Endothelial cell of umbilical vein (primary cell): ENCODE measurements at regions not wholly inside any gene's neighbourhood (a gene's known extent, or its start where the extent isn't known, plus 50 kb on each side); places are given as distances from the start of the nearest gene placed in this dataset.

ENCODE experiments used
- BruUV-seq: library from RNA; stranded (reverse); fragments of 400-500 nt; replicated peaks from 2 replicates; lab custom pipeline; 2021; lab: Mats Ljungman, UMichigan
- CTCF ChIA-PET: fragments of 300-600, 350-600 bp; sonication (Branson Sonifier 250); formaldehyde crosslinking; loops from one replicate; lab custom pipeline; 2021; ENCODE audit warnings: antibody characterized with exemption, inconsistent platforms; lab: Charles Lee
- POLR2A ChIA-PET: fragments of 300-600, 350-600 bp; sonication (Branson Sonifier 250); formaldehyde crosslinking; loops from one replicate; lab custom pipeline; 2021; ENCODE audit warnings: antibody characterized with exemption, inconsistent platforms; lab: Charles Lee
- DNase-seq: peaks from one replicate; pipeline ENCODE4 v3.0.0-alpha.2; 2011; ENCODE audit warnings: low read depth, low spot score
- FAIRE-seq: peaks from 2 replicates; lab custom pipeline; 2011; peaks lifted over from hg19 to GRCh38; lab: Jason Lieb, UNC
- H2AFZ ChIP-seq: 2 replicates; pipeline ENCODE4 v1.6.0; 2012; ENCODE audit warnings: low read depth, low read length, control low read depth, inconsistent platforms
- H3K27ac ChIP-seq: 2 replicates; pipeline ENCODE4 v1.5.1; 2011; ENCODE audit warnings: low read depth, mild to moderate bottlenecking, control low read depth, low read length, moderate library complexity; ENCODE audit not compliant: insufficient read depth
- H3K27me3 ChIP-seq, 2 experiments: 2 replicates each; pipeline versions ENCODE4 v1.6.0 to v1.6.1; 2011; ENCODE audit warnings: low read length in 2 of 2, mixed read lengths in 1 of 2; ENCODE audit not compliant: control insufficient read depth in 2 of 2, insufficient read depth in 2 of 2
- H3K36me3 ChIP-seq, 2 experiments: 2 replicates in 1 of 2; 3 replicates in 1 of 2; pipeline ENCODE4 v1.5.1; 2011; ENCODE audit warnings: low read length in 2 of 2, mild to moderate bottlenecking in 1 of 2, moderate library complexity in 1 of 2; ENCODE audit not compliant: control insufficient read depth in 2 of 2, insufficient read depth in 2 of 2; ENCODE audit errors: extremely low read depth in 1 of 2
- H3K4me1 ChIP-seq: 3 replicates; pipeline ENCODE4 v1.5.1; 2011; ENCODE audit warnings: mild to moderate bottlenecking, low read length; ENCODE audit not compliant: control insufficient read depth, insufficient read depth; ENCODE audit errors: extremely low read depth
- H3K4me2 ChIP-seq: 2 replicates; pipeline ENCODE4 v1.6.1; 2011; ENCODE audit warnings: low read length, control low read depth, mixed read lengths; ENCODE audit not compliant: insufficient read depth
- H3K4me3 ChIP-seq, 3 experiments: fragments of 200-600 bp in 1 of 3; sonication (generic), shearing (Covaris generic) in 1 of 3; replicated peaks in 1 of 3; 2 replicates each; pipeline ENCODE4 v1.5.1; 2011 to 2016; ENCODE audit warnings: control low read depth in 3 of 3, low read length in 3 of 3, mild to moderate bottlenecking in 2 of 3, inconsistent platforms in 1 of 3, low read depth in 1 of 3, moderate library complexity in 1 of 3; ENCODE audit not compliant: insufficient read depth in 1 of 3
- H3K79me2 ChIP-seq: 2 replicates; pipeline ENCODE4 v1.6.0; 2012; ENCODE audit warnings: low read length, inconsistent platforms; ENCODE audit not compliant: control insufficient read depth, insufficient read depth
- H3K9ac ChIP-seq: replicated peaks from 2 replicates; pipeline ENCODE3; 2011; ENCODE audit warnings: low read length, control low read depth; ENCODE audit not compliant: insufficient read depth; ENCODE audit errors: extremely low read depth
- H3K9me1 ChIP-seq: replicated peaks from 3 replicates; pipeline ENCODE4 v1.6.0; 2011; ENCODE audit warnings: mild to moderate bottlenecking, low read length; ENCODE audit not compliant: control insufficient read depth, insufficient read depth; ENCODE audit errors: extremely low read depth
- H3K9me3 ChIP-seq: replicated peaks from 2 replicates; pipeline ENCODE4 v1.5.1; 2012; ENCODE audit warnings: low read length, inconsistent platforms; ENCODE audit not compliant: control insufficient read depth, insufficient read depth
- H4K20me1 ChIP-seq: replicated peaks from 2 replicates; pipeline ENCODE3; 2011; ENCODE audit warnings: mild to moderate bottlenecking, low read length; ENCODE audit not compliant: control insufficient read depth, insufficient read depth; ENCODE audit errors: extremely low read depth
- EZH2 ChIP-seq: IDR thresholded peaks from 2 replicates; pipeline ENCODE4 v1.6.1; 2012; ENCODE audit warnings: borderline replicate concordance, low read depth, mild to moderate bottlenecking, moderate library complexity, low read length, inconsistent platforms; ENCODE audit not compliant: severe bottlenecking
- FOS ChIP-seq: IDR thresholded peaks from 2 replicates; pipeline ENCODE4 v1.6.1; 2011; ENCODE audit warnings: mild to moderate bottlenecking, low read length, moderate library complexity, borderline replicate concordance; ENCODE audit not compliant: insufficient read depth
- GATA2 ChIP-seq: IDR thresholded peaks from 2 replicates; pipeline ENCODE4 v1.7.0; 2011; ENCODE audit warnings: low read depth, mild to moderate bottlenecking, moderate library complexity, mixed read lengths, low read length; ENCODE audit not compliant: insufficient read length, insufficient read depth
- POLR2A ChIP-seq: IDR thresholded peaks from 2 replicates; pipeline ENCODE4 v1.6.1; 2012; ENCODE audit warnings: low read depth, mild to moderate bottlenecking, control low read depth, low read length
- POLR2AphosphoS5 ChIP-seq: IDR thresholded peaks from 2 replicates; pipeline ENCODE4 v1.6.1; 2012; ENCODE audit warnings: low read depth, mild to moderate bottlenecking, control low read depth, low read length, moderate library complexity; ENCODE audit not compliant: insufficient read depth
- dilution Hi-C: fragments of 300-500 bp; cut with MboI; formaldehyde crosslinking; loops from one replicate; pipeline ENCODE4 v1.15.0; 2019; ENCODE audit warnings: low sequenced_read_pairs; ENCODE audit not compliant: extremely low pct_ligation_motif_present
- intact Hi-C: fragments of 100-400 bp; cut with micrococcal nuclease; formaldehyde crosslinking; loops from one replicate; pipeline ENCODE4 v1.10.0; 2022
- TF ChIP-seq, protein P1 (sequence below), 2 donors: IDR thresholded peaks; 1 replicate in 1 of 2; 2 replicates in 1 of 2; pipeline ENCODE4 v1.5.1; 2011; ENCODE audit warnings: low read length in 2 of 2, mild to moderate bottlenecking in 2 of 2, moderate library complexity in 2 of 2, control low read depth in 1 of 2, inconsistent platforms in 1 of 2, low read depth in 1 of 2; ENCODE audit not compliant: insufficient read depth in 1 of 2; ENCODE audit errors: extremely low read depth in 1 of 2
- TF ChIP-seq, protein P2 (sequence below): IDR thresholded peaks from 2 replicates; pipeline ENCODE4 v1.6.1; 2011; ENCODE audit not compliant: insufficient read depth, insufficient read length

DNA sequence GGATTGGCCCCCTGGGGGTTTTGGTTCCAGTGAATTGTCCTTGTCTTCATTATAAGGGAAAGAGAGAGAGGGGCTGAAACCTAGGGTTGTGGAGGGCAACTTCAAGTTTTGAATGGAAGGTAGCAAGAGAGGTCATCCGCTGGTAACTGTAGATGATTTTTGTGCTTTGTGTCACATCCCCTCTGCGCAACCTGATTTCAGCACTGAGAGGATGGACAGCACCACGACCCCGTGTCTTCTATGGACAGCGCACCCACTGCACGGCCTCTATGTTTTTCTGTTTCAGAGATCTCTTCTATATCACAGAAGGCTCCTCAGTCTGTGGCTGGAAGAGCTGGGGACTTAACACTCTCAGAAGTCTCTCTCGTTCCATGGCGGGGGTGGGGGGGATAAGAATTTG, 127.0 kb upstream of the RPH3A start:
- H2AFZ ChIP-seq, result no peak overlapping the region
- FAIRE-seq (no peak), DNase-seq (no peak)
- no peak overlapping the region for H3K9ac ChIP-seq
- CTCF ChIA-PET, result no interaction called here
- H4K20me1 ChIP-seq, result no peaks in the 10 kb centered on the region
- no peaks in the 10 kb centered on the region for H3K36me3 ChIP-seq
- POLR2A ChIA-PET, result no interaction called here
- TF ChIP-seq POLR2AphosphoS5 (no peak), EZH2 (no peak), GATA2 (no peak), FOS (no peak)
- TF ChIP-seq, protein P1, sequence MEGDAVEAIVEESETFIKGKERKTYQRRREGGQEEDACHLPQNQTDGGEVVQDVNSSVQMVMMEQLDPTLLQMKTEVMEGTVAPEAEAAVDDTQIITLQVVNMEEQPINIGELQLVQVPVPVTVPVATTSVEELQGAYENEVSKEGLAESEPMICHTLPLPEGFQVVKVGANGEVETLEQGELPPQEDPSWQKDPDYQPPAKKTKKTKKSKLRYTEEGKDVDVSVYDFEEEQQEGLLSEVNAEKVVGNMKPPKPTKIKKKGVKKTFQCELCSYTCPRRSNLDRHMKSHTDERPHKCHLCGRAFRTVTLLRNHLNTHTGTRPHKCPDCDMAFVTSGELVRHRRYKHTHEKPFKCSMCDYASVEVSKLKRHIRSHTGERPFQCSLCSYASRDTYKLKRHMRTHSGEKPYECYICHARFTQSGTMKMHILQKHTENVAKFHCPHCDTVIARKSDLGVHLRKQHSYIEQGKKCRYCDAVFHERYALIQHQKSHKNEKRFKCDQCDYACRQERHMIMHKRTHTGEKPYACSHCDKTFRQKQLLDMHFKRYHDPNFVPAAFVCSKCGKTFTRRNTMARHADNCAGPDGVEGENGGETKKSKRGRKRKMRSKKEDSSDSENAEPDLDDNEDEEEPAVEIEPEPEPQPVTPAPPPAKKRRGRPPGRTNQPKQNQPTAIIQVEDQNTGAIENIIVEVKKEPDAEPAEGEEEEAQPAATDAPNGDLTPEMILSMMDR (IDR thresholded peaks at IDR 0.05; ENCODE audit: extremely low read depth in 1 of 2, insufficient read depth in 1 of 2, low read depth in 1 of 2, low read length in 2 of 2), result no peak
- no peaks in the 10 kb centered on the region for H3K4me1 ChIP-seq
- no peaks in the 10 kb centered on the region for H3K9me3 ChIP-seq
- H3K27me3 ChIP-seq, result no peaks in the 10 kb centered on the region
- BruUV-seq, result no TSS peak
- H3K9me1 ChIP-seq, result no peaks in the 10 kb centered on the region
- H3K4me2 ChIP-seq, result no peak overlapping the region
- H3K27ac ChIP-seq, result no peak overlapping the region
- dilution Hi-C loops, result no loop called here
- no peak overlapping the region for H3K4me3 ChIP-seq
- intact Hi-C loops, result no loop called here
- no peaks in the 10 kb centered on the region for H3K79me2 ChIP-seq

DNA sequence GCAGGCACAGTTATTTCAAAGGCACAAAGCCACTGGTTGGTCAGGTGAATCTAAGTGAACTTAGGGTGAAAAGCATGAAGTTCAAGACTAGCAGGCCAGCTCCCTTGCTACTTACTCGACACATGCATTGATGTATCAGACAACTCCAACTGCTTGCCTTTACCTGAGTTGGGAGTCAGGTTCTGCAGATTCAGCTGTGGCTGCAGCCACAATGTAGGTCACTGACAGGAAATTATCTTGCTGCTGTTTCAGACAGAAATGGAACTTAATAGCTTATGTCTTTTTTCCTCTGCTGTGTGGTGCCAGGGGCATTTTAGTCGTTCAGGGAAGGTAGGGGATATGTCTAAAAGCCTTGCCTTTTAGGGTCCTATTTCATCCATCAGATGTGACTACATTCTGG, 125.6 kb upstream of the RPH3A start:
- Histone ChIP-seq H4K20me1 (no peaks in the 10 kb centered on the region), H3K27me3 (no peaks in the 10 kb centered on the region), H3K4me1 (no peaks in the 10 kb centered on the region), H3K27ac (no peak overlapping the region), H2AFZ (no peak overlapping the region), H3K9me3 (no peaks in the 10 kb centered on the region), H3K36me3 (no peaks in the 10 kb centered on the region), H3K79me2 (no peaks in the 10 kb centered on the region), H3K9me1 (no peaks in the 10 kb centered on the region), H3K4me3 (no peak overlapping the region), H3K4me2 (no peak overlapping the region), H3K9ac (no peak overlapping the region)
- no TSS peak for BruUV-seq
- no peak for DNase-seq
- intact Hi-C loops, result no loop called here
- FAIRE-seq, result no peak
- TF ChIP-seq FOS, result no peak
- no peak for TF ChIP-seq POLR2A
- no peak for TF ChIP-seq GATA2
- TF ChIP-seq POLR2AphosphoS5, result no peak
- no peak for TF ChIP-seq EZH2
- TF ChIP-seq, protein P2, sequence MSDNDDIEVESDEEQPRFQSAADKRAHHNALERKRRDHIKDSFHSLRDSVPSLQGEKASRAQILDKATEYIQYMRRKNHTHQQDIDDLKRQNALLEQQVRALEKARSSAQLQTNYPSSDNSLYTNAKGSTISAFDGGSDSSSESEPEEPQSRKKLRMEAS, result no peak
- ChIA-PET CTCF (no interaction called here), POLR2A (no interaction called here)
- dilution Hi-C loops, result no loop called here
